ENCODE measurements at regions not wholly inside any gene's neighbourhood (a gene's known extent, or its start where the extent isn't known, plus 50 kb on each side); places are given as distances from the start of the nearest gene placed in this dataset.

GRCh38 chr15:62440362-62441105 lies 275.4 kb upstream of the C2CD4B start:
- TF ChIP-seq CTCF (IDR thresholded peaks at IDR 0.05): no peak

GRCh38 chr15:62444104-62445022 lies 279.3 kb upstream of the C2CD4B start:
- no peaks in the 10 kb centered on the region for H3K36me3 Mint-ChIP-seq (ENCODE audit: unreplicated experiment)
- no peak overlapping the region for H3K27ac Mint-ChIP-seq (ENCODE audit: unreplicated experiment)
- no peak for TF ChIP-seq CTCF (IDR thresholded peaks at IDR 0.05)

More at GRCh38 chr15:62440362-62441105, 275.4 kb upstream of the C2CD4B start:
- DNase-seq (ENCODE audit: extremely low spot score, unreplicated experiment): no peak
- no peaks in the 10 kb centered on the region for H3K9me3 Mint-ChIP-seq (ENCODE audit: unreplicated experiment)
- peaks cover 7% of the 10 kb centered on the region for H3K4me1 Mint-ChIP-seq (ENCODE audit: unreplicated experiment)
- H3K27me3 Mint-ChIP-seq (ENCODE audit: unreplicated experiment): no peaks in the 10 kb centered on the region
- H3K36me3 Mint-ChIP-seq (ENCODE audit: unreplicated experiment): no peaks in the 10 kb centered on the region
- H3K27ac Mint-ChIP-seq (ENCODE audit: unreplicated experiment): no peak overlapping the region
- no peak overlapping the region for H3K4me3 Mint-ChIP-seq (ENCODE audit: unreplicated experiment)

GRCh38 chr15:62445244-62445643 lies 280.2 kb upstream of the C2CD4B start:
- no peak for DNase-seq (ENCODE audit: extremely low spot score, unreplicated experiment)
- Mint-ChIP-seq H3K27ac (ENCODE audit: unreplicated experiment) (no peak overlapping the region), H3K4me3 (ENCODE audit: unreplicated experiment) (no peak overlapping the region), H3K36me3 (ENCODE audit: unreplicated experiment) (no peaks in the 10 kb centered on the region), H3K27me3 (ENCODE audit: unreplicated experiment) (no peaks in the 10 kb centered on the region), H3K4me1 (ENCODE audit: unreplicated experiment) (peaks cover 7% of the 10 kb centered on the region), H3K9me3 (ENCODE audit: unreplicated experiment) (no peaks in the 10 kb centered on the region)
- TF ChIP-seq CTCF (IDR thresholded peaks at IDR 0.05): no peak

More at GRCh38 chr15:62444104-62445022, 279.3 kb upstream of the C2CD4B start:
- H3K4me1 Mint-ChIP-seq (ENCODE audit: unreplicated experiment): peaks cover 7% of the 10 kb centered on the region
- H3K27me3 Mint-ChIP-seq (ENCODE audit: unreplicated experiment): no peaks in the 10 kb centered on the region
- no peak for DNase-seq (ENCODE audit: extremely low spot score, unreplicated experiment)
- no peaks in the 10 kb centered on the region for H3K9me3 Mint-ChIP-seq (ENCODE audit: unreplicated experiment)
- H3K4me3 Mint-ChIP-seq (ENCODE audit: unreplicated experiment): no peak overlapping the region

- TF ChIP-seq CTCF (IDR thresholded peaks at IDR 0.05): no peak
- Mint-ChIP-seq H3K4me3 (ENCODE audit: unreplicated experiment) (no peak overlapping the region), H3K9me3 (ENCODE audit: unreplicated experiment) (no peaks in the 10 kb centered on the region), H3K4me1 (ENCODE audit: unreplicated experiment) (peaks cover 7% of the 10 kb centered on the region), H3K36me3 (ENCODE audit: unreplicated experiment) (no peaks in the 10 kb centered on the region), H3K27me3 (ENCODE audit: unreplicated experiment) (no peaks in the 10 kb centered on the region), H3K27ac (ENCODE audit: unreplicated experiment) (no peak overlapping the region)
- no peak for DNase-seq (ENCODE audit: extremely low spot score, unreplicated experiment)
These were observed 281.9 kb upstream of the C2CD4B start for GRCh38 chr15:62446984-62447383.

GRCh38 chr15:62447742-62448141 lies 282.7 kb upstream of the C2CD4B start:
- Mint-ChIP-seq H3K27ac (ENCODE audit: unreplicated experiment) (no peak overlapping the region), H3K27me3 (ENCODE audit: unreplicated experiment) (no peaks in the 10 kb centered on the region), H3K4me3 (ENCODE audit: unreplicated experiment) (no peak overlapping the region), H3K4me1 (ENCODE audit: unreplicated experiment) (peaks cover 7% of the 10 kb centered on the region), H3K9me3 (ENCODE audit: unreplicated experiment) (no peaks in the 10 kb centered on the region), H3K36me3 (ENCODE audit: unreplicated experiment) (no peaks in the 10 kb centered on the region)
- DNase-seq (ENCODE audit: extremely low spot score, unreplicated experiment): no peak
- no peak for TF ChIP-seq CTCF (IDR thresholded peaks at IDR 0.05)

All from osteocyte (in vitro differentiated cells).